ENCODE measurements at regions not wholly inside any gene's neighbourhood (a gene's known extent, or its start where the extent isn't known, plus 50 kb on each side); places are given as distances from the start of the nearest gene placed in this dataset.

- Histone ChIP-seq H3K36me3 (ENCODE audit: low read depth, low read length) (no peaks in the 10 kb centered on the region), H3F3A (ENCODE audit: low read length, unreplicated experiment) (no peaks in the 10 kb centered on the region), H3K9me3 (ENCODE audit: low read length) (no peaks in the 10 kb centered on the region), H3K9ac (ENCODE audit: low read length) (no peak overlapping the region), H2AFZ (ENCODE audit: low read length) (no peak overlapping the region), H3K9me2 (replicated peaks; ENCODE audit: low read length) (no peaks in the 10 kb centered on the region), H3K27ac (ENCODE audit: low read length) (no peak overlapping the region), H3K79me2 (ENCODE audit: low read length) (no peaks in the 10 kb centered on the region), H3K4me3 (ENCODE audit: low read length) (no peak overlapping the region), H3K27me3 (ENCODE audit: low read length) (no peaks in the 10 kb centered on the region), H4K20me1 (ENCODE audit: low read length) (no peaks in the 10 kb centered on the region), H3K4me1 (ENCODE audit: insufficient read depth, low read length) (peaks cover 31% of the 10 kb centered on the region), H3K4me2 (ENCODE audit: low read length) (no peak overlapping the region)
- BruUV-seq (replicated peaks), result no TSS peak
- ChIA-PET CTCF (no interaction called here), POLR2A (ENCODE audit: unreplicated experiment) (no interaction called here)
- intact Hi-C loops (cut with micrococcal nuclease), result no loop called here
- no peak for ATAC-seq
- TF ChIP-seq, protein P1, sequence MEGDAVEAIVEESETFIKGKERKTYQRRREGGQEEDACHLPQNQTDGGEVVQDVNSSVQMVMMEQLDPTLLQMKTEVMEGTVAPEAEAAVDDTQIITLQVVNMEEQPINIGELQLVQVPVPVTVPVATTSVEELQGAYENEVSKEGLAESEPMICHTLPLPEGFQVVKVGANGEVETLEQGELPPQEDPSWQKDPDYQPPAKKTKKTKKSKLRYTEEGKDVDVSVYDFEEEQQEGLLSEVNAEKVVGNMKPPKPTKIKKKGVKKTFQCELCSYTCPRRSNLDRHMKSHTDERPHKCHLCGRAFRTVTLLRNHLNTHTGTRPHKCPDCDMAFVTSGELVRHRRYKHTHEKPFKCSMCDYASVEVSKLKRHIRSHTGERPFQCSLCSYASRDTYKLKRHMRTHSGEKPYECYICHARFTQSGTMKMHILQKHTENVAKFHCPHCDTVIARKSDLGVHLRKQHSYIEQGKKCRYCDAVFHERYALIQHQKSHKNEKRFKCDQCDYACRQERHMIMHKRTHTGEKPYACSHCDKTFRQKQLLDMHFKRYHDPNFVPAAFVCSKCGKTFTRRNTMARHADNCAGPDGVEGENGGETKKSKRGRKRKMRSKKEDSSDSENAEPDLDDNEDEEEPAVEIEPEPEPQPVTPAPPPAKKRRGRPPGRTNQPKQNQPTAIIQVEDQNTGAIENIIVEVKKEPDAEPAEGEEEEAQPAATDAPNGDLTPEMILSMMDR (conservative IDR thresholded peaks at IDR 0.05; ENCODE audit: low read depth, low read length), result no peak
- no peak for TF ChIP-seq EZH2 (IDR thresholded peaks at IDR 0.05; ENCODE audit: low read length, unreplicated experiment)
- no peak for TF ChIP-seq EZH2phosphoT487 (IDR thresholded peaks at IDR 0.05; ENCODE audit: borderline replicate concordance, low read length)
- DNase-seq, result no peak
Measured at GRCh38 chr15:35304389-35304788, 219.3 kb upstream of the NANOGP8 start.

- H3K79me2 ChIP-seq (ENCODE audit: low read length), result no peaks in the 10 kb centered on the region
- DNase-seq (no peak), ATAC-seq (no peak)
- ChIA-PET POLR2A (ENCODE audit: unreplicated experiment) (no interaction called here), CTCF (no interaction called here)
- no peak overlapping the region for H2AFZ ChIP-seq (ENCODE audit: low read length)
- BruUV-seq (replicated peaks), result no TSS peak
- intact Hi-C loops (cut with micrococcal nuclease), result no loop called here
- H3K36me3 ChIP-seq (ENCODE audit: low read depth, low read length), result no peaks in the 10 kb centered on the region
- H3K4me2 ChIP-seq (ENCODE audit: low read length), result no peak overlapping the region
- no peaks in the 10 kb centered on the region for H3K9me2 ChIP-seq (replicated peaks; ENCODE audit: low read length)
- no peak overlapping the region for H3K27ac ChIP-seq (ENCODE audit: low read length)
- H4K20me1 ChIP-seq (ENCODE audit: low read length), result no peaks in the 10 kb centered on the region
- H3F3A ChIP-seq (ENCODE audit: low read length, unreplicated experiment), result no peaks in the 10 kb centered on the region
- H3K9ac ChIP-seq (ENCODE audit: low read length), result no peak overlapping the region
- peaks cover 25% of the 10 kb centered on the region for H3K4me1 ChIP-seq (ENCODE audit: insufficient read depth, low read length)
- TF ChIP-seq EZH2 (IDR thresholded peaks at IDR 0.05; ENCODE audit: low read length, unreplicated experiment) (no peak), EZH2phosphoT487 (IDR thresholded peaks at IDR 0.05; ENCODE audit: borderline replicate concordance, low read length) (no peak)
- TF ChIP-seq, protein P1 (conservative IDR thresholded peaks at IDR 0.05; ENCODE audit: low read depth, low read length), result no peak
- H3K9me3 ChIP-seq (ENCODE audit: low read length), result no peaks in the 10 kb centered on the region
- no peaks in the 10 kb centered on the region for H3K27me3 ChIP-seq (ENCODE audit: low read length)
- no peak overlapping the region for H3K4me3 ChIP-seq (ENCODE audit: low read length)
Measured at GRCh38 chr15:35302334-35302733, 217.2 kb upstream of the NANOGP8 start.

DNA sequence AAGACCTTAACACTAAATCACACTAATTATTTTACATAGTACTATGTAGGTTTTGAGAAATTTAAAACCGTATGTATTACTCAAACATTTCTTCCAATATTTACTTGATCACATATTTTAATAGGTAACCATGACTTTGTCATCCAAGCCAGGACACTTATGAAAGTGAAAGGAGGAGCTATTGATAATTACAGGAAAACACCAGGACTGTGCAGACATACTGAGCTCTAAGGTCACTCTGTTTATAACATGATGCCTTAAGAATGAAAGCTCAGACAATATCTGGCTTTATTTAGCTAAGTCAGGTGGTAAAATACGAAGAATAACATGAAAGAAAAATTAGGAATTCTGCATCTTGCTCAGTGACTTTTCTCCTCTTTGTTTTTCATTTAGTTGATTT lies 216.0 kb upstream of the NANOGP8 start:
- Histone ChIP-seq H3K4me2 (ENCODE audit: low read length) (no peak overlapping the region), H3K36me3 (ENCODE audit: low read depth, low read length) (no peaks in the 10 kb centered on the region), H2AFZ (ENCODE audit: low read length) (no peak overlapping the region), H4K20me1 (ENCODE audit: low read length) (no peaks in the 10 kb centered on the region), H3K79me2 (ENCODE audit: low read length) (no peaks in the 10 kb centered on the region), H3K4me3 (ENCODE audit: low read length) (no peak overlapping the region), H3K4me1 (ENCODE audit: insufficient read depth, low read length) (peaks cover 16% of the 10 kb centered on the region), H3F3A (ENCODE audit: low read length, unreplicated experiment) (no peaks in the 10 kb centered on the region), H3K27me3 (ENCODE audit: low read length) (no peaks in the 10 kb centered on the region), H3K9me2 (replicated peaks; ENCODE audit: low read length) (no peaks in the 10 kb centered on the region), H3K9ac (ENCODE audit: low read length) (no peak overlapping the region), H3K9me3 (ENCODE audit: low read length) (no peaks in the 10 kb centered on the region), H3K27ac (ENCODE audit: low read length) (no peak overlapping the region)
- BruUV-seq (replicated peaks), result no TSS peak
- DNase-seq (no peak), ATAC-seq (no peak)
- TF ChIP-seq, protein P1 (conservative IDR thresholded peaks at IDR 0.05; ENCODE audit: low read depth, low read length), result no peak
- no peak for TF ChIP-seq EZH2phosphoT487 (IDR thresholded peaks at IDR 0.05; ENCODE audit: borderline replicate concordance, low read length)
- TF ChIP-seq EZH2 (IDR thresholded peaks at IDR 0.05; ENCODE audit: low read length, unreplicated experiment), result no peak
- intact Hi-C loops (cut with micrococcal nuclease), result no loop called here
- ChIA-PET CTCF (no interaction called here), POLR2A (ENCODE audit: unreplicated experiment) (no interaction called here)

Data from PC-3 (cell line).